Activated CD8-positive, alpha-beta memory T cell treated with anti-CD3 and anti-CD28 coated beads, Interleukin-2, amount 10 ng/mL, durations not matched to agents 7 days and 5 days (primary cell): ENCODE measurements at regions not wholly inside any gene's neighbourhood (a gene's known extent, or its start where the extent isn't known, plus 50 kb on each side); places are given as distances from the start of the nearest gene placed in this dataset.

ENCODE experiments used
- ATAC-seq: fragments of 150-1000 bp; cut with Tn5 transposase; one replicate; pipeline ENCODE4 v1.10.0; 2021; ENCODE audit warnings: moderate library complexity
- CTCF ChIA-PET: fragments of 350-600 bp; sonication (Branson Sonifier 250); formaldehyde crosslinking; loops from one replicate; lab custom pipeline; 2021; ENCODE audit warnings: antibody characterized with exemption; lab: Charles Lee
- DNase-seq: peaks from one replicate; pipeline ENCODE4 v3.0.0-alpha.2; 2020
- H3K27ac Mint-ChIP-seq: one replicate; pipeline ENCODE4 v1.8.0; 2021; ENCODE audit warnings: mild to moderate bottlenecking, mixed read lengths
- H3K27me3 Mint-ChIP-seq: one replicate; pipeline ENCODE4 v1.8.0; 2021; ENCODE audit warnings: mixed read lengths
- H3K36me3 Mint-ChIP-seq: one replicate; pipeline ENCODE4 v1.8.0; 2021; ENCODE audit warnings: mild to moderate bottlenecking, mixed read lengths
- H3K4me1 Mint-ChIP-seq: one replicate; pipeline ENCODE4 v1.8.0; 2021; ENCODE audit warnings: mixed read lengths
- H3K4me3 Mint-ChIP-seq: one replicate; pipeline ENCODE4 v1.8.0; 2021; ENCODE audit warnings: mild to moderate bottlenecking, moderate library complexity, mixed read lengths
- H3K9me3 Mint-ChIP-seq: one replicate; pipeline ENCODE4 v1.8.0; 2022; ENCODE audit warnings: low read depth, mixed read lengths

DNA sequence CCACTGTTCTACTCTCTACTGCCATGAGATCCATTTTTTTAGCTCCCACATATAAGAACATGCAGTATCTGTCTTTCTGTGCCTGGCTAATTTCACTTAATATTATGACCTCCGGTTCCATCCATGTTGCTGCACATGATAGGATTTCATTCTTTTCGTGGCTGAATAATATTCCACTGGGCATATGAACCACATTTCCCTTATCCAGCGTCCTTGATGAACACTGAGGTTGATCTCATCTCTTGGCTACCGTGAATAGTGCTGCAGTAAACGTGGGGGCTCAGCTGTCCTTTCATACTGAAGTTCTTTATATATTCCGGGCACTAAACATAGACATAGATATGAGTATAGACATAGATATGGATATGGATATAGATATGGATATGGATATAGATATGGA lies 109.3 kb upstream of the TNRC6C start:
- Mint-ChIP-seq H3K4me1 (peaks cover 16% of the 10 kb centered on the region), H3K36me3 (no peaks in the 10 kb centered on the region), H3K9me3 (no peaks in the 10 kb centered on the region), H3K27ac (no peak overlapping the region), H3K27me3 (no peaks in the 10 kb centered on the region), H3K4me3 (no peak overlapping the region)
- DNase-seq, result no peak
- CTCF ChIA-PET, result interaction anchor here (0.5 kb wide), 1 partner anchor 44 kb away, joined by 3 read pairs; no protein-coding TSS in a partner anchor
- ATAC-seq, result no peak

DNA sequence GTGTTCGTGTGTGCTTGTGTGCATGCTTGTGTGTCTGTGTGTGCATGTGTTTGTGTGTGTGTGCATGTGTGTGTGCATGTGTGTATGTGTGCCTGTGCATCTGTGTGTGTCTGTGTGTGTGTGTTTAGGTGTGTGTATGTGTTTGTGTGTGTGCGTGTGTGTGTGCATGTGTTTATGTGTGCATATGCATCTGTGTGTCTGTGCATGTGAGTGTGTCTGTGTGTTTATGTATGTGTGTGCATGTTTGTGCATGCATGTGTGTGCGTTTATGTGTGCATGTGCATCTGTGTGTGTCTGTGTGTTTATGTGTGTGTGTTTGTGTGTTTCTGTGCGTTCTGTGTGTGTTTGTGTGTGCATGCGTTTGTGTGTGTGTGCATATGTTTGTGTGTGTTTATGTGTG lies 106.6 kb upstream of the TNRC6C start:
- no peak for DNase-seq
- H3K27ac Mint-ChIP-seq, result no peak overlapping the region
- no peak overlapping the region for H3K4me3 Mint-ChIP-seq
- no peak for ATAC-seq
- no peaks in the 10 kb centered on the region for H3K9me3 Mint-ChIP-seq
- no peaks in the 10 kb centered on the region for H3K27me3 Mint-ChIP-seq
- CTCF ChIA-PET, result no interaction called here
- no peaks in the 10 kb centered on the region for H3K36me3 Mint-ChIP-seq
- peaks cover 5% of the 10 kb centered on the region for H3K4me1 Mint-ChIP-seq

DNA sequence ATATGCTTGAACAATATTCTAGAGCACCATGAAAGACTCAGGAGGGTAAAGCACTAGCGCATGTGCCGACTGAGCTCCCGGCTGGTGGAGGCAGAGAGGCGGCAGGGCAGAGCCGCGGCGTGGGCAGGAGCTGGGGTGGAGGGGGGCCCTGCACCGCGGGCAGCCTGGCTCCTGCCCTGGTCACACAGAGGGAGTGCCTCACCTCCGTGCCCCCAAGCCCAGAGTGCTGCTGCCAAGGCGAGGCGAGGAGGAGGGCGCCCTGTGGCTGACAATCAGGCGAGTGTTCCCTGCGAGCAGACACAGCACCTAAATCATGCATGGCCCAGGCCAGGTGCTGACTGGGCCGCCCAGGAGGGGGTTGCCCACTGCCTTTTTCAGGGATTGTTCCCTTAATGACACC lies 105.8 kb upstream of the TNRC6C start:
- H3K36me3 Mint-ChIP-seq, result no peaks in the 10 kb centered on the region
- no peaks in the 10 kb centered on the region for H3K9me3 Mint-ChIP-seq
- CTCF ChIA-PET, result no interaction called here
- H3K4me1 Mint-ChIP-seq, result peaks cover 10% of the 10 kb centered on the region
- DNase-seq, result no peak
- no peaks in the 10 kb centered on the region for H3K27me3 Mint-ChIP-seq
- no peak overlapping the region for H3K4me3 Mint-ChIP-seq
- no peak overlapping the region for H3K27ac Mint-ChIP-seq
- no peak for ATAC-seq

DNA sequence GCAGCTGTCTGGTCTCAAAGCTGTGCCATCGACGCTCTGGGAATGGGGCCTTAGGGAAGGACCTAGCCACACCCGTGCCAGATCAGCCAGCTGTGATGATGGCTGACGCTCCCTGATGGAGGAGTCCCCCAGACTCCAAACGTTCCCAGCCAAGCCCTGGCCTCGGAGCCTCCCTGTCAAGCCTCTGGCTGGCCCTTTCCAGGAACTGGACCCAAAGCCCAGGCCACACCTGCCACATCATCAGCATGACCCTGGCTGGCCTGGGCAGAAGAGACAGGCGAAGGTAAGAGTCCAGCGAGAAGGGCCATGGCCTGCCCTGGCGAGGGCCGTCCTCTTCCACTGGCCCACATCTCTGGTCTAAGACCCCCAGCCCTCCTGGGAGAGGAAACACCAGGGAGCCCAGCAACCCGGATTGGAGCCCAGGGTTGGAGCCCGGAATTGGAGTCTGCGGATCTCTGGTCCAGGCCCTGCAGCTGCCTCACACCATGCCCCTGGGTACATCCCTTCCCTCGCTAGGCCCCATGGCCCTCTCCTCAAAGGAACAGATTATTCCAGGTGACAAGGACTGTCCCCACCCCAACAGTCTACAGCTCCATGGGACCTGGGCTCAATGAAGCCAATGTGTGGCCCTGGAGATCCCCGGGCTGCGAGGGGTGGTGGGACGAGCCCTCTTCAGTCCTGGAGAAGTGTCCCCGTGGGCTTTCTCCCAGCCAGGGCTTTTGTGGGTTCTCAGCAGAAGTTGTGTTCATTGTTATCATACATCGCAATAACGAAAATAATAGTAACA lies 105.1 kb upstream of the TNRC6C start:
- H3K36me3 Mint-ChIP-seq, result no peaks in the 10 kb centered on the region
- ATAC-seq (no peak), DNase-seq (no peak)
- H3K27ac Mint-ChIP-seq, result no peak overlapping the region
- CTCF ChIA-PET, result no interaction called here
- H3K4me1 Mint-ChIP-seq, result peaks cover 10% of the 10 kb centered on the region
- H3K27me3 Mint-ChIP-seq, result no peaks in the 10 kb centered on the region
- H3K4me3 Mint-ChIP-seq, result no peak overlapping the region
- no peaks in the 10 kb centered on the region for H3K9me3 Mint-ChIP-seq

DNA sequence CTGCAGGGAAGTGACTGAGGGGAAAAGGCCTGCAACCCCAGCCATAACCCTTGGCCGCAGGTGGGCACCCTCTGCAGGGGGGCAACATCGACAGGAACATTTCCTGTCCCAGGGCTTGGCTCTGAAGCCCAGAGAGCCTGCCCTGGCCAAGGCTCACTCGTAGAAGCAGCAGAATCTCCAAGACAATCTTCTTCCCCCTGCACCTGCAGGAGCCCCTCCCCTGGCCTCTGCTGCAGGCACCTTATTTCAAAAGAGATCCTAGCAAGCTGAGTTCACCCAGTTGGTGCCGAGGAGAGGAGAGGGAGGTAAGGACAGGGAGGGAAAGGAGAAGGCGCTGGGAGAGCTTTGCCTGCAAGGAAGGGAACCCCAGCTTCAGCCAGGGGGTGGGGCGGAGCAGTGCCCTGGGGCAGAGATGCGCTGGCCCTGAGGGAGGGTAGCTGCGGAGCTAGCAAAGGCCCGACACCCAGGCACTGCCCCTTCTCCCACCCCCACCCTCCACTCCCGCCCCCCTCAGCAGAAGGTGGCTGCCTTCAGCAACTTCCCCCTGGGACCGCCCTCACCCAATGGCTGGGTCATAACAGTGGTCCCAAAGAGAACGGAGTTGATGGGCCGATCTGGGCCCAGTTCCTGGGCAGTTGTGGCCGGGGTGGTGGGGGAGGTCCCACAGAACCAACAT lies 104.3 kb upstream of the TNRC6C start:
- ATAC-seq (no peak), DNase-seq (no peak)
- H3K4me3 Mint-ChIP-seq, result no peak overlapping the region
- peaks cover 10% of the 10 kb centered on the region for H3K4me1 Mint-ChIP-seq
- peaks cover 3% of the 10 kb centered on the region for H3K9me3 Mint-ChIP-seq
- no peaks in the 10 kb centered on the region for H3K36me3 Mint-ChIP-seq
- CTCF ChIA-PET, result interaction anchor here (0.6 kb wide), 1 partner anchor 42 kb away, joined by 3 read pairs; no protein-coding TSS in a partner anchor
- no peak overlapping the region for H3K27ac Mint-ChIP-seq
- H3K27me3 Mint-ChIP-seq, result no peaks in the 10 kb centered on the region

DNA sequence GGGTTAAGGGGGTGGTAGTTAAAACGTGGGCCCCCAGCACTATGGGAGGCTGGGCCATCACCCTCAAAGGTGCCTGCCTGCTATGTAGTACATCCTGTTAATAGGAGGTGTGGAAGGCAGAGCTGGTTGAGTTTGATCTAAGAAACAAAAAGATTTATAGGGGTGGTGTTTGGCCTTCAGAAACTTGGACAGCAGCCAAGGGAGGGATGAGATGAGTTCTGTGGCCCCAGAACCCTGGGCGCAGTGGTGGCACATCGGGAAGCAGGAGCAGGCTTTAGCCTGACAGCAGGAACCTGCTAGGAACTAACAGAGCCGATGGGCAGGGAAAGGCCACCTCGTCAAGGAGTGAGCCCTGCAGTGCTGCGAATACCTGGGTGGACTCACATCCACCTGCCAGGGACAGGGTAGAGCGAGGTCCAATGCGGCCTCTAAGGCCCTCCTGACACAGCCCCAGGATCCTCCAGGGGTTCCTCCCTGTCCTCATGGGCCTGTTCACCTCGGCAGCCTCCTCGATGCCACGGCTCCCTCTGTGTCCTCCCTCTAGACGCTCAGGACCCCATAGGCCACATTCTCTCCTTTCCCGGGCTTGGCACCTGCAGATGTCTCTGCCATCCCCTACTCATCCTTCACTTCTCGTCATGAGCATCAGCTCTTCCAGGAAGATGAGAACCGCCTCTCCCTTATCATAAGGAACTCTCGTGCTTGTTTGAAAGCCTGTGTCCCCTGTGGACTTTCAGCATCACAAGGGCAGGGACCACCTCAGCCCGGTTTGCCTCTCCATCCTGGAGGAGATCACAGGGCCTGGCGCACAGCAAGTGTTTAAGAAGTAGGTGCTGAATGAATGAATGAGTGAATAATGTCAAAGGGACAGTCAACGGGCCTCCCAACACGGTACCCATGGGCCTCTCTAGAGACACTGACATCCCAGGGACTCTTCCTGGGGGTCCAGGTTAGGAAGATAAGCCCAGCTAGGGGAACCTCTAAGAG lies 103.5 kb upstream of the TNRC6C start:
- CTCF ChIA-PET, result interaction anchor here (0.6 kb wide), 1 partner anchor 41 kb away, joined by 3 read pairs; no protein-coding TSS in a partner anchor
- DNase-seq, result no peak
- ATAC-seq, result no peak
- Mint-ChIP-seq H3K36me3 (no peaks in the 10 kb centered on the region), H3K9me3 (peaks cover 3% of the 10 kb centered on the region), H3K4me1 (peaks cover 10% of the 10 kb centered on the region), H3K27me3 (peaks cover 4% of the 10 kb centered on the region), H3K27ac (no peak overlapping the region), H3K4me3 (no peak overlapping the region)

DNA sequence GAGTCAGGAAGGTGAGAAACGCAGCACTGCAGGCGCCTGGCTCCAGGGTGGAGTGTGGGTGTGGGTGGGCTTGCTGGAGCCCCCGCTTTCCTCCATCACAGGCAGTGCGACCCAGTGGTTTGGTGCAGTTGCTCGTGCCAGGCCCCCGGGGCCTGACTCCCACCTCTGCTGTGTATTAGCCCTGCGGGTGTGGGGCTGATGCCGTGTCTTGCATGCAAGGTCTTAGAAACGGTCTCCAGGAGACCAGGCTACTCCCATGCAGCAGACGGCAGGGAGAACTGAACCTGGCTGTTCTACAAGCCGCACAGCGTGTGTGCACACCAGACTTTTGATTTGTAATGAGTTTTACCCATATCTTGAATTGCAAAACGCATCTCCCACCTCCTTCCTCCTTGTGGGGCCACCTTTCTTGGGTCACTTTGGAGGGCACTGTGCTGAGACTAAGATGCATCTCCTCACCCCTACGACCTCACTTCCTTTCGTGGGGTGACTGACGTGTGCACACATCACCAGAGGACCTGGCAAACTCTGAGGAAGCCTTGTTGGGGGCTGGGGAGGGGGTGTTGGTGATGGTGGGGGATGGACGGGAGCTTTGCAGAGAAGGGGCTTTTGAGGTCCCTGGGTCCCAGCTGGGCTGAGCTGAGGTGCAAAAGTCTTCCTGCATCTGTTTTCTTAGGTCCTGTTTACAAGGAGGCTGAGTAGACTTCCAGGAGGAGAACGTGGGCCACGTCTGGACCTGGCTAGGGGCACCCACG lies 101.8 kb upstream of the TNRC6C start:
- ATAC-seq (no peak), DNase-seq (no peak)
- Mint-ChIP-seq H3K27ac (no peak overlapping the region), H3K4me1 (peaks cover 10% of the 10 kb centered on the region), H3K27me3 (peaks cover 8% of the 10 kb centered on the region), H3K9me3 (peaks cover 3% of the 10 kb centered on the region), H3K36me3 (no peaks in the 10 kb centered on the region), H3K4me3 (no peak overlapping the region)
- CTCF ChIA-PET, result no interaction called here

DNA sequence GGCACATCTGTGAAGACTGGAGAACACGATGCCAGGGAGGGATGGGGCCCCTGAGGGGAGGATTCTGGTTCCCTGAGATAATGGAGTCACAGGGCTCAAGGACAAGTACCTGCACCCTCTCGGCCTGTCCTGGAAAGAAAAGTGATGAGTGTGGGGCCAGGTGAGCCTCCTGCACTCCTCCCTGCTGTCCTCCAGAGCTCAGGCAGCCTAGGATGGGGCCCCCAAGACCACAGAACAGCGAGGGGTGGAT lies 101.3 kb upstream of the TNRC6C start:
- Mint-ChIP-seq H3K27me3 (peaks cover 8% of the 10 kb centered on the region), H3K27ac (no peak overlapping the region), H3K36me3 (no peaks in the 10 kb centered on the region), H3K9me3 (peaks cover 3% of the 10 kb centered on the region), H3K4me1 (peaks cover 10% of the 10 kb centered on the region), H3K4me3 (no peak overlapping the region)
- ATAC-seq (no peak), DNase-seq (no peak)
- CTCF ChIA-PET, result no interaction called here

DNA sequence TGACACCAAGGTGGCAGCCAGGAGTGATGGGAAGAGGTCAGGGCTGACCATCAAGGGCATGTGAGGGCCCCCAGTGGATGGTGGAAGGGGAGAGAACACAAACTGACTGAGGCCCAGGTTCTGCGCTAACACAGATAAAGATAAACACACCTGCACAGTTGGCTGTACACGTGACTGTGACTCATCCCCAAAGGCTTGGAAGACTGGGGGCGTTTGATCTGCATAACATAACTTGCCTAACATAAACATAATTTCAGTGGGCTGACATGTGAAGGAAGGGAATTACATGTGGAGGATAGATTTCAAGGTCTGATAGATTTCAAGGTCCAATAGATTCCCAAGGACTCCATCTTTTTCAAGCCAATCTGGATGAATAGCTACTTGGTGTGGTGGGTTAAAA lies 100.9 kb upstream of the TNRC6C start:
- CTCF ChIA-PET, result no interaction called here
- H3K4me1 Mint-ChIP-seq, result peaks cover 10% of the 10 kb centered on the region
- H3K36me3 Mint-ChIP-seq, result no peaks in the 10 kb centered on the region
- no peak overlapping the region for H3K4me3 Mint-ChIP-seq
- ATAC-seq (no peak), DNase-seq (no peak)
- H3K27ac Mint-ChIP-seq, result no peak overlapping the region
- H3K9me3 Mint-ChIP-seq, result peaks cover 3% of the 10 kb centered on the region
- peaks cover 8% of the 10 kb centered on the region for H3K27me3 Mint-ChIP-seq

DNA sequence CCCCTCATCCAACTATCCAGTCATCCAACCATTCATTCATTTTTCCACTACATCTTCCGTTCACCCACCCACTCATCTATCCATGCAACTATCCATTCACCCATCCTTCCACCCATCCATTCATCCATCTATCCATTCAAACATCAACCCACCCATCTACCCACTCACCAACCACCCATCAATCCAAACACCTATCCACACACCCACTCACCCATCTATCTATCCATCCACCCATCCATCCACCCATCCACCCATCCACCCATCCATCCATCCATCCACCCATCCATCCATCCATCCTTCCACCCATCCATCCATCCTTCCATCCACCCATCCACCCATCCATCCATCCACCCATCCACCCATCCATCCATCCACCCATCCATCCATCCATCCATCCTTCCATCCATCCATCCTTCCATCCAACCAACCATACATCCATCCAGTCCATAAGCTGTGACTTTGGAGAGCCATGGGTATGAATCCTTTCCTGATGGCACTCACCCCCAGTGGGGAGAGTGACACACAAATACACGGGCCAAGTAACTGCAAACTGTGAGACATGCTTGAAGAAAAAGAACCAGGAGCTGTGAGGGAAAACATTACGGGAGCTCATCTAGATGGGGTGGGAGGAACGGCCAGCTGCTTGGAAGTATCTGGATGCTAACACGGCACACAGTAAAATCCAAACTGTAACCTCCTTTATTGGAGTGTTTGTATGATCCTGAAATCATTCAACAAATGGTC lies 100.0 kb upstream of the TNRC6C start:
- Mint-ChIP-seq H3K27me3 (peaks cover 8% of the 10 kb centered on the region), H3K36me3 (no peaks in the 10 kb centered on the region), H3K9me3 (peaks cover 3% of the 10 kb centered on the region), H3K27ac (no peak overlapping the region), H3K4me1 (peaks cover 16% of the 10 kb centered on the region), H3K4me3 (no peak overlapping the region)
- CTCF ChIA-PET, result no interaction called here
- ATAC-seq (no peak), DNase-seq (no peak)

DNA sequence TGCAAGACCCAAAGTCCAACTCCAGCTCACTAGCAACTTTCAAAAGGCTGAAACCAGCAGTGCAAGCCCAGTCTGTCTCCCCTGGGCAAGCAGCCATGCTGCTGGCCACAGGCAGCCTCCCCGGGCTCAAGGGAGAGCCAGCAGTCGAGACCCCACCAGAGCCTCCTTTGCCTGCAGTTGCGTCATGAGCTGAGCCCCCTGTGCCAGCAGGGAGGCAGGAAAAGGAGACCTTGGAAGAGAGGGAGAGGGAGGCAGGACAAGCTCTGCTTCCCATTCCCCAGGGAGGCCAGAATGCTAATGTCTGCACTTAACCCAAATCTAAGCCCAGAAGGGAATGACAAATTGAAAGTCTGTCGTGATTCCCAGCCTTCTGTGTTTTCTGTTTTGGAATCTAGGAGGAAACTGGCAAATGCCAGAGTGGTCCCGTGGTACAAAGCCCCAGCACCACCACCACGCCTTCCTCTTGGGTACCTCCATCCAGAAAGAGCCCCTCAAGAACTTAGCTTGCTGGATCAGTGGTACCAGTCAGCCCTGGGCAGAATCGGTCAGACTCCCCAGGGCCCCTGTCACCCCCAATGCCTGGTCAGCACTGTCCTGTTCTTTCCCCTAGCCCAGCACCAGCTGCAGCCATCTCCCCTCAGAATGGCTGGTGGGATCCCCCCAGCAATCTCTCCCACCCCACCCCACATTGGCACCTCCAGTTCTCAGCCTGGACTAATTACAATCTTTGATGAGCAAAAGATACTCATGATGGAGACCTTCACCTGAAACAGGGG lies 99.3 kb upstream of the TNRC6C start:
- peaks cover 3% of the 10 kb centered on the region for H3K9me3 Mint-ChIP-seq
- no peak overlapping the region for H3K27ac Mint-ChIP-seq
- peaks cover 8% of the 10 kb centered on the region for H3K27me3 Mint-ChIP-seq
- ATAC-seq (no peak), DNase-seq (no peak)
- H3K4me1 Mint-ChIP-seq, result peaks cover 24% of the 10 kb centered on the region
- CTCF ChIA-PET, result no interaction called here
- no peaks in the 10 kb centered on the region for H3K36me3 Mint-ChIP-seq
- H3K4me3 Mint-ChIP-seq, result no peak overlapping the region

DNA sequence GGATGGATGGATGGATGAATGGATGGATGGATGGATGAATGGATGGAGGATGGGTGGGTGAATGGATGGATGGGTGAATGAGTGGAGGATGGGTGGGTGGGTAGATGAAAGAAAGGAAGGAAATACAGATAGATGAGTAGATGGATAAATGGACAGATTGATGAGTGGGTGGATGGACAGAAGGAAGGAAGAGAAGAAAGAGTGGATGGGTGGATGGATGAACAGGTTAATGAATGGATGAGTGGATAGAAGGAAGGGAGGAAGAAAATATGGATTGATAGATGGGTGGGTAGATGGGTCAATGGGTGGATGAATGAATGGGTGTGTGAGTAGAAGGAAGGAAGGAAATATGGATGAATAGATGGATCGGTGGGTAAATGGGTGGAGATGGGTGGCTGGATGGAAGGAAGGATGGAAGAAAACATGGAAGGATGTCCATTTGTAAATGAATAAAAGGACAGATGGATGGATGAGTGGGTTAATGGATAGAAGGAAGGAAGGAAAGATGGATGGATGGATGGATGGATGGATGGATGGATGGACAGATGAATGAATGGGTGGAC lies 97.3 kb upstream of the TNRC6C start:
- ATAC-seq (no peak), DNase-seq (no peak)
- CTCF ChIA-PET, result no interaction called here
- Mint-ChIP-seq H3K4me1 (peaks cover 29% of the 10 kb centered on the region), H3K27me3 (peaks cover 8% of the 10 kb centered on the region), H3K9me3 (peaks cover 3% of the 10 kb centered on the region), H3K27ac (no peak overlapping the region), H3K36me3 (no peaks in the 10 kb centered on the region), H3K4me3 (no peak overlapping the region)
